Transverse colon (tissue), 3 donors: ENCODE measurements at regions not wholly inside any gene's neighbourhood (a gene's known extent, or its start where the extent isn't known, plus 50 kb on each side); places are given as distances from the start of the nearest gene placed in this dataset.

Experiments used
- EP300 ChIP-seq: sonication (generic); formaldehyde crosslinking; IDR thresholded peaks from one replicate; pipeline ENCODE4 v1.6.1; 2017; ENCODE audit warnings: antibody characterized with exemption, low read depth
- TF ChIP-seq, protein P1 (sequence below), 5 experiments: fragments of 200-600 bp in 3 of 5; fragments of 450-650 bp in 2 of 5; sonication (generic) in 3 of 5; IDR thresholded peaks; 1 replicate in 2 of 5; 2 replicates in 3 of 5; pipeline ENCODE4 v1.5.1; 2016 to 2017; ENCODE audit warnings: antibody characterized with exemption in 5 of 5, inconsistent platforms in 3 of 5, mild to moderate bottlenecking in 2 of 5, moderate library complexity in 1 of 5

DNA sequence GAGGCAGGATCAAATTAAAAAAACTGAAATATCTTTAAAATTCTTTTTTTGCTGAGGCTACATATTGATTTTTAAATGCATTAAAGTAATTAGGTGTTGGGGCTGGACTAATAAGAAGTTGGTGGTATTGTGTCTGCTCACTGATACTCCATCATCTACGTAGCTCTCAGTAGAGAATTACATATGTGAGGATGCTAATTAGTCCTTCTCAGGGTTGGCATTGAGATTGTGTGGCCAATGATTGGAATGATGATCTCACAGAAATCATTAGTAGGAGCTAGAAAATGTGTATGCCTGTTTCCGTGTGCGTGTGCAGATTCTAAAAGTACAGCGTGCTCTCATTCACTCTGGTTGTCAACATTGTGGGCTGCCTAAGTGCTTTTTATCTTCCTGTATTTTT lies 283.8 kb downstream of the SH3GL2 start:
- TF ChIP-seq, protein P1, sequence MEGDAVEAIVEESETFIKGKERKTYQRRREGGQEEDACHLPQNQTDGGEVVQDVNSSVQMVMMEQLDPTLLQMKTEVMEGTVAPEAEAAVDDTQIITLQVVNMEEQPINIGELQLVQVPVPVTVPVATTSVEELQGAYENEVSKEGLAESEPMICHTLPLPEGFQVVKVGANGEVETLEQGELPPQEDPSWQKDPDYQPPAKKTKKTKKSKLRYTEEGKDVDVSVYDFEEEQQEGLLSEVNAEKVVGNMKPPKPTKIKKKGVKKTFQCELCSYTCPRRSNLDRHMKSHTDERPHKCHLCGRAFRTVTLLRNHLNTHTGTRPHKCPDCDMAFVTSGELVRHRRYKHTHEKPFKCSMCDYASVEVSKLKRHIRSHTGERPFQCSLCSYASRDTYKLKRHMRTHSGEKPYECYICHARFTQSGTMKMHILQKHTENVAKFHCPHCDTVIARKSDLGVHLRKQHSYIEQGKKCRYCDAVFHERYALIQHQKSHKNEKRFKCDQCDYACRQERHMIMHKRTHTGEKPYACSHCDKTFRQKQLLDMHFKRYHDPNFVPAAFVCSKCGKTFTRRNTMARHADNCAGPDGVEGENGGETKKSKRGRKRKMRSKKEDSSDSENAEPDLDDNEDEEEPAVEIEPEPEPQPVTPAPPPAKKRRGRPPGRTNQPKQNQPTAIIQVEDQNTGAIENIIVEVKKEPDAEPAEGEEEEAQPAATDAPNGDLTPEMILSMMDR (IDR thresholded peaks at IDR 0.05): no peak
- no peak for TF ChIP-seq EP300
